ENCODE measurements at regions not wholly inside any gene's neighbourhood (a gene's known extent, or its start where the extent isn't known, plus 50 kb on each side); places are given as distances from the start of the nearest gene placed in this dataset.

- Histone ChIP-seq H3K36me3 (ENCODE audit: insufficient read depth, low read length) (no peaks in the 10 kb centered on the region), H3K9ac (ENCODE audit: low read depth, low read length) (no peak overlapping the region), H3K4me1 (ENCODE audit: insufficient read depth, low read length) (peaks cover 4% of the 10 kb centered on the region; the same call in 1 of the 2 replicates), H3K9me3 (ENCODE audit: control insufficient read depth, insufficient read depth, low read length) (no peaks in the 10 kb centered on the region)
Observed at GRCh38 chr3:106245400-106245799, 376.6 kb upstream of the CBLB start.

- Histone ChIP-seq H3K4me1 (ENCODE audit: insufficient read depth, low read length) (peaks cover 4% of the 10 kb centered on the region; the same call in 1 of the 2 replicates), H3K9me3 (ENCODE audit: control insufficient read depth, insufficient read depth, low read length) (no peaks in the 10 kb centered on the region), H3K36me3 (ENCODE audit: insufficient read depth, low read length) (no peaks in the 10 kb centered on the region), H3K9ac (ENCODE audit: low read depth, low read length) (no peak overlapping the region)
Observed at GRCh38 chr3:106247902-106248684, 379.3 kb upstream of the CBLB start.

GRCh38 chr3:106249159-106249558 lies 380.3 kb upstream of the CBLB start:
- Histone ChIP-seq H3K36me3 (ENCODE audit: insufficient read depth, low read length) (no peaks in the 10 kb centered on the region), H3K4me1 (ENCODE audit: insufficient read depth, low read length) (peaks cover 4% of the 10 kb centered on the region; the same call in 1 of the 2 replicates)

GRCh38 chr3:106249981-106250380 lies 381.2 kb upstream of the CBLB start:
- Histone ChIP-seq H3K9me3 (ENCODE audit: control insufficient read depth, insufficient read depth, low read length) (no peaks in the 10 kb centered on the region), H3K4me1 (ENCODE audit: insufficient read depth, low read length) (peaks cover 4% of the 10 kb centered on the region; the same call in 1 of the 2 replicates), H3K9ac (ENCODE audit: low read depth, low read length) (no peak overlapping the region), H3K36me3 (ENCODE audit: insufficient read depth, low read length) (no peaks in the 10 kb centered on the region)

More at GRCh38 chr3:106249159-106249558, 380.3 kb upstream of the CBLB start:
- H3K9ac ChIP-seq (ENCODE audit: low read depth, low read length) = no peak overlapping the region
- H3K9me3 ChIP-seq (ENCODE audit: control insufficient read depth, insufficient read depth, low read length) = no peaks in the 10 kb centered on the region

GRCh38 chr3:106251160-106251892 lies 382.5 kb upstream of the CBLB start:
- no peaks in the 10 kb centered on the region for H3K36me3 ChIP-seq (ENCODE audit: insufficient read depth, low read length)
- H3K4me1 ChIP-seq (ENCODE audit: insufficient read depth, low read length) = no peaks in the 10 kb centered on the region
- H3K9me3 ChIP-seq (ENCODE audit: control insufficient read depth, insufficient read depth, low read length) = no peaks in the 10 kb centered on the region
- no peak overlapping the region for H3K9ac ChIP-seq (ENCODE audit: low read depth, low read length)

GRCh38 chr3:106255870-106256248 lies 387.0 kb upstream of the CBLB start:
- no peaks in the 10 kb centered on the region for H3K9me3 ChIP-seq (ENCODE audit: control insufficient read depth, insufficient read depth, low read length)
- no peaks in the 10 kb centered on the region for H3K36me3 ChIP-seq (ENCODE audit: insufficient read depth, low read length)
- H3K4me1 ChIP-seq (ENCODE audit: insufficient read depth, low read length) = no peaks in the 10 kb centered on the region
- peak overlapping the region; percentile 35; the same call in 1 of the 2 replicates for H3K9ac ChIP-seq (ENCODE audit: low read depth, low read length)

- H3K4me1 ChIP-seq (ENCODE audit: insufficient read depth, low read length) = no peaks in the 10 kb centered on the region
- peak overlapping the region; percentile 35; the same call in 1 of the 2 replicates for H3K9ac ChIP-seq (ENCODE audit: low read depth, low read length)
- no peaks in the 10 kb centered on the region for H3K9me3 ChIP-seq (ENCODE audit: control insufficient read depth, insufficient read depth, low read length)
- H3K36me3 ChIP-seq (ENCODE audit: insufficient read depth, low read length) = no peaks in the 10 kb centered on the region
Observed at GRCh38 chr3:106256249-106256957, 387.6 kb upstream of the CBLB start.

GRCh38 chr3:106257172-106257571 lies 388.4 kb upstream of the CBLB start:
- Histone ChIP-seq H3K4me1 (ENCODE audit: insufficient read depth, low read length) (no peaks in the 10 kb centered on the region), H3K36me3 (ENCODE audit: insufficient read depth, low read length) (no peaks in the 10 kb centered on the region), H3K9me3 (ENCODE audit: control insufficient read depth, insufficient read depth, low read length) (no peaks in the 10 kb centered on the region), H3K9ac (ENCODE audit: low read depth, low read length) (no peak overlapping the region)

- Histone ChIP-seq H3K36me3 (ENCODE audit: insufficient read depth, low read length) (no peaks in the 10 kb centered on the region), H3K4me1 (ENCODE audit: insufficient read depth, low read length) (no peaks in the 10 kb centered on the region), H3K9me3 (ENCODE audit: control insufficient read depth, insufficient read depth, low read length) (no peaks in the 10 kb centered on the region), H3K9ac (ENCODE audit: low read depth, low read length) (no peak overlapping the region)
Observed at GRCh38 chr3:106261396-106261795, 392.6 kb upstream of the CBLB start.

GRCh38 chr3:106261915-106262683 lies 393.3 kb upstream of the CBLB start:
- Histone ChIP-seq H3K36me3 (ENCODE audit: insufficient read depth, low read length) (no peaks in the 10 kb centered on the region), H3K9me3 (ENCODE audit: control insufficient read depth, insufficient read depth, low read length) (no peaks in the 10 kb centered on the region), H3K9ac (ENCODE audit: low read depth, low read length) (no peak overlapping the region), H3K4me1 (ENCODE audit: insufficient read depth, low read length) (no peaks in the 10 kb centered on the region)

- Histone ChIP-seq H3K9me3 (ENCODE audit: control insufficient read depth, insufficient read depth, low read length) (no peaks in the 10 kb centered on the region), H3K9ac (ENCODE audit: low read depth, low read length) (no peak overlapping the region), H3K4me1 (ENCODE audit: insufficient read depth, low read length) (no peaks in the 10 kb centered on the region), H3K36me3 (ENCODE audit: insufficient read depth, low read length) (no peaks in the 10 kb centered on the region)
Observed at GRCh38 chr3:106263011-106263410, 394.2 kb upstream of the CBLB start.

GRCh38 chr3:106263546-106263945 lies 394.7 kb upstream of the CBLB start:
- no peak overlapping the region for H3K9ac ChIP-seq (ENCODE audit: low read depth, low read length)
- H3K4me1 ChIP-seq (ENCODE audit: insufficient read depth, low read length) = no peaks in the 10 kb centered on the region
- no peaks in the 10 kb centered on the region for H3K36me3 ChIP-seq (ENCODE audit: insufficient read depth, low read length)
- no peaks in the 10 kb centered on the region for H3K9me3 ChIP-seq (ENCODE audit: control insufficient read depth, insufficient read depth, low read length)

- H3K9ac ChIP-seq (ENCODE audit: low read depth, low read length) = no peak overlapping the region
- no peaks in the 10 kb centered on the region for H3K36me3 ChIP-seq (ENCODE audit: insufficient read depth, low read length)
- no peaks in the 10 kb centered on the region for H3K9me3 ChIP-seq (ENCODE audit: control insufficient read depth, insufficient read depth, low read length)
- H3K4me1 ChIP-seq (ENCODE audit: insufficient read depth, low read length) = no peaks in the 10 kb centered on the region
Observed at GRCh38 chr3:106265704-106266103, 396.9 kb upstream of the CBLB start.

- Histone ChIP-seq H3K9ac (ENCODE audit: low read depth, low read length) (no peak overlapping the region), H3K36me3 (ENCODE audit: insufficient read depth, low read length) (no peaks in the 10 kb centered on the region)
Observed at GRCh38 chr3:106268696-106269095, 399.9 kb upstream of the CBLB start.

More at GRCh38 chr3:106268696-106269095, 399.9 kb upstream of the CBLB start:
- no peaks in the 10 kb centered on the region for H3K4me1 ChIP-seq (ENCODE audit: insufficient read depth, low read length)
- no peaks in the 10 kb centered on the region for H3K9me3 ChIP-seq (ENCODE audit: control insufficient read depth, insufficient read depth, low read length)

Measured in ES-I3 (cell line).